HT-29 (cell line): ENCODE measurements at regions not wholly inside any gene's neighbourhood (a gene's known extent, or its start where the extent isn't known, plus 50 kb on each side); places are given as distances from the start of the nearest gene placed in this dataset.
"Not testable (repeated sequence)": the region's sequence is repeated elsewhere in the genome, so short reads cannot be mapped to it uniquely, and the experiment has no call there.

Experiments used
- DNase-seq: peaks from one replicate; pipeline ENCODE4 v3.0.0-alpha.2; 2015; ENCODE audit warnings: low spot score

DNA sequence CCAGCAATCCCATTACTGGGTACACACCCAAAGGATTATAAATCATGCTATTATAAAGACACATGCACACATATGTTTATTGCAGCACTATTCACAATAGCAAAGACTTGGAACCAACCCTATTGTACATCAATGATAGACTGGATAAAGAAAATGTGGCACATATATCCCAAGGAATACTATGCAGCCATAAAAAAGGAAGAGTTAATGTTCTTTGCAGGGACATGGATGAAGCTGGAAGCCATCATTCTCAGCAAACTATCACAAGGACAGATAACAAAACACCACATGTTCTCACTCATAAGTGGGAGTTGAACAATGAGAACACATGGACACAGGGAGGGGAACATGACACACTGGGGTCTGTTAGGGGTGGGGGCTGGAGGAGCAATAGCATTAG lies 177.2 kb upstream of the TBX18 start:
- DNase-seq = not testable (repeated sequence)

DNA sequence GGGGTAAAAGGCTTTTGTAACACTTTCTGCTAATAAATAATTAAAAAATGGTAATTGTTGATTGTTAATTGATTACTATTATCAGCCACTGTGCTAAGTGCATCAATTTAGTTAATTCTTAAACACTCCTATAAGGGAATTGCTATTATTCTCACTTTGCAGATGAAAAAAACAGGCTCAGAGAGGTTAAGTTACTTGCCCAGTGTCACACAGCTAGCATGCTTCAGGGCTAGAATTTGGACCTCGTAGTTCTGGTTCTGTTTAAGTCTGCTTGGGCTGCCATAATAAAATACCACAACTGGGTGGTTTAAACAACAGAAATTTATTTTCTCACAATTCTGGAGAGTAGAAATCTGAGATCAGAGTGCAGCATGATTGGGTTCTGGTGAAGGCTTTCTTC lies 164.8 kb upstream of the TBX18 start:
- no peak for DNase-seq

DNA sequence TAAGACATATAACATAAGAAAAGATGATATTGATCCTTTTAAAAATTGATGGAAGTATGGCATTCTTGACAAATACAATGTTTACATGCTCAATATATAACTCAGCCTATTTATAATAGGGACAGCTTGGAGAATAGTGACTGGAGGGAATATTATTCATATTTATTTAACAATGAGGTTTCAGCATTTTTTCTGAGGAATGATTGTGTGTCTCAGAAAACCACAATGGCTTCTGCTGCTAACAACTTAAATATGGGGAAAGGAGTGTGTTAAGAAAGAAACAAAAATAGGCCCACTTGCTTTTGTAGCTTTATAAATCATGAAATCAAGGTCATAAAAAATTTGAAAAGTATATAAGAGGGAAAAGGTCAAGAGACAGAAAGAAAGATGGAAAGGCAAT lies 163.2 kb upstream of the TBX18 start:
- no peak for DNase-seq

DNA sequence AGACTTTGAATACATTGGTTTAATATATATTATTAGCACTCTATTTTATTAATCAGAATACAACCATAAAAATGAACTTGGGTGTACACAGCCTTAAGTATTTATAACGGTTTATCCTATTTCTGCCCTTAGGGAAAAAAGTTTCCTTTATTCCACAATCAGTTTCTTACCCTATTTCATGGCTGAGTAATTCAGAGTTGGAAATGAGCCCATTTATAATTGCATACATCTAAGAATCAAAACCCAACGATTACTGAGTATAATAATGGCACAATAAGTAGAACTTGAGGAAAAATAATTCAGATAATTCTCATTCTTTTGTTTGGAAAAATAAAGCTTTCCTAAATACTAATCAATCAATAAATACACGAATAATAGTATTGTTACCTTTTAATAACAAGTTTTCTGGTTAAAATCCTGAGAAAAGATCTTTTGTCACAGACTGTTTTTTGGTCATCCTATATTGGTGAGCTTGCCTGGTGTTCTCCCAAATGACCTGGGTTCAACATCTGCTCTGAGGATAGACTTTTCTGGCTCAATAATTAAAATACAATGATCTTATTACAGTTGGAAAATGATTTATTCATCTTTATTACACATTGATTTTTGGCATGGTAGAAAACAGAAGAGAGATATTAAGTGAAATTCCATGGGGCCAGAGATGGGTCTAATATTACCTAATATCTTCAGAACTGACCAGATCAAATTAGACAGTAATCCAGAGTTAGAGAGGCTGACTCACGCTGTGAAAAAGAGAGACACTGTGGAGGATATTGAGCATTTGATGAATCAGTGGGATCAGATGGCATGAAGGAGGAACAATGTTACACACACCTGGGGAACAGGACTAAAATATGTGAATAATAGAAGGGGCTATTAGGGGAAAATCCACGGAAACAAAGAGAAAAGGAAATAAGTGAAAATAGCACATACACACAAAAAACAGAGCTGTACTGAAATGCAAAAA lies 162.1 kb upstream of the TBX18 start:
- no peak for DNase-seq

DNA sequence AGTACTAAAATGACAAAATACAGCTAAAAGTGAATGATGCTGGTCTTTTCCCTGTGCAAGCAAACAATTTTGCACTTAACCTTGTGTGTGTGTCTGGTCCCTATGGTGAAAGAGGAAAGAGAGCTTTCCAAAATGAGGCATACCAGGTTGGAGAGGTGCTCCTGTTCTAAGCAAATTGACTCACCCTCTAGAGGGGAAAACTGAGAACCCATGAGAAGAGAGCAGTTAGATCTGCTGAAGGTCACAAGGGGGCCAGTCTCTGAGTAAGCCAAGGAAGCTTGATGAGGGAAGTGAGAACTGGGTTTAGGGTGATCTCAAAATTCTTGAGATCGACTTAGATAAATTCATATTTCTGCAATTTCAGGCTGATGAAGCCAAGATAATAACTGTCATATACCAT lies 157.5 kb upstream of the TBX18 start:
- DNase-seq = no peak

DNA sequence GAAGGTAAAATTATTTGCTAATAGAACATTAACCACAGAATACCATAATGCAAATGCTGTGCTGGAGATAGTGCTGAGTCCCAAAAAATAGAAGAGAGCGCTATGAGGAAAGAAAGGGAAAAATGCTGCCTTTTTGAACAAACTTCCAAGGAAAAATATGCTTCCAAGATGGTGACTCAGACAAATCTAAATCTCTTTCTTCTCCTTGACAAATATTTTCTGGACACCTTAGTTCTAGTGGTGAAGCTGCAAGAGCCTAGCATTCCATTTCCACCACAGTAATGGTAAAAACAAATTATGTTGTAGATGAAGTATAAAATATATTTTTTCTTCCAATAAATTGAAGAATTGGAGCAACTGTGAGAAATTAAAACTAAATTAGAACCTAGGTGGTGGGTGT lies 155.6 kb upstream of the TBX18 start:
- no peak for DNase-seq

DNA sequence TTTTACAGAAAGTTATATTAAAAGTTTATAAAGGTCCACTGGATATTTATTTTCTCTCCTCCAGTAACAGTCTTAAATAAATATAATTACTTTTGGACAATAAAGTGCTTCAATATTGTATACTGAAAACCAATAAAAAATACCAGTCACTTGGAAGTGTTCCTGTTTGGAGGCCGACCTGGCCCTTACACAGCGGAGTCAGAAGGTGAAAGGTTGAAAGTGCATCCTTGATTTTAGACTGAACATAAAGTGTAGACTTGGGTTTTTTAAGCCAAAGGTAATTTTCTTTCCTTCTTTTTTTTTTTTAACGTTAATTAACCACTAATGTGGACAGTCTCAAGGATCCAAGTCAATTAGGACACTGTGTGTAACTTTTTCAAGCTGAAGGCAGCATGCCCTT lies 152.3 kb upstream of the TBX18 start:
- DNase-seq = no peak

DNA sequence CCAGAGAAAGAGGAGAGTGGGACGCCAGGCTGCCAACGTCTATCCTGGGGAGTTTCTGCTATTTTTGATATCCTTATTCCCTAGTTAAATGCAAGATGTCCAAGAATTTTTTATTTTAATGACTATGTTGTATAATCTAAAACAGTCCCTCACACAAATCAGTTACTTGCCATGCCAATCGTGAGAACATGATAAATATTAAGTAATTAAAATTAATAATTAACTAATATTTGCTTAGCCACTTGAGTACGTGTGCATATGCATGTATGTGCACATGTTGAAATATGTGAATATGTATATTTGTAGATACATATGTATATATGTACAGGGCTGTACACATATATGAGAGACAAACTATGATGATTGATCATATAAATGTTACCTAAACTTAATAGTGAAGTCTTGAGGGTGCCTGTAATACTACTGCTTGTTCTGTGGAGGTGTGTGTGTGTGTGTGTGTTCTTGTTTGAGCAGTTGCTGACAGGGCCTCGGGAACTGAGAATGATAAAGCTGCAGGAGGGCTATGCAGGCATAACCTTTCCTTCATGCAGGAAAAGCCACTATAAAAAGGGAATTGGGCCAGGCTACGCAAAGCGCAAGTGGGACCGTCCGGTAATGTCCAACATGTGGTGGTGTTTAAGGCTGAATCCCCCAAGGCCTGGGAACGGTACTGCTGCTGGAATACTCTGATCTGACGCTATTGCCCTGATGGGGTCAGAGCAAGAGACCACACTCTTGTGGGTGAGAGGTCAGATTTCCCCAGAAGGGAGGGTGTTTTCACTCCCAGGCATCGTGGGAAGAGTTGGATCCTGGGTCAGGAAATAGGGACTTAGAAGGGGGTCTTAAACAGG lies 148.3 kb upstream of the TBX18 start:
- no peak for DNase-seq

DNA sequence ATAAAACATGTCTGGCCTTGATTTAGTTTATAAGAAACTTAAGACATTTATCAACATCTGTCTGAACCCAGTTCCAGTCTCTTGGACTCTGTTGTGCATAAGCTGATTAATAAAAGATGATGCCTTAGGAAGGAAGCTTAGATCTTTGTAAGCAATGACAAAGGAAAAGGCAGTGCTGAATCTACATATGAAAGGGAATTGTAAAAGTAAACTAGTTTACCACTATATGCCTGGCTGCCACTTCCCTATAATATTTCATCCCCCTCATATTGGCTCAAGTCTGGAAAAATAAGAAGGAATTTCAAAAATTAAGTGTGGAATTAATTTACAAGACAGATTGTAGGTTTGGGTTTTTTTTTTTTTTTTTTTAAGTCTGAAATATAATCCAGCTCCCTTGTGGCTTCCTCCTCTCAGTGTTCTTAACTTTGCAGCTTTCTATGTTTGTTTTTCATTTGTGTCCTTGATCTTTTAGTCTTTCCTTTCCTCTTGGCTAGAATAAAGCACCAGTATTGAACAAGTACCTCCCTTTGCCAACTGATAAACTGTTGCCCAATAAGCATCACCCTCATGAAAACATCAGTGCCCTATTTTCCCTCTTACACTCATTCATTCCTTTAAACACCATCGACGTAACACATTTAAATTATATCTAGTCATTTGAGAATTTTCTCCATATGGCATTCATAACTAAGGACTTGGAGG lies 146.7 kb upstream of the TBX18 start:
- DNase-seq = no peak

DNA sequence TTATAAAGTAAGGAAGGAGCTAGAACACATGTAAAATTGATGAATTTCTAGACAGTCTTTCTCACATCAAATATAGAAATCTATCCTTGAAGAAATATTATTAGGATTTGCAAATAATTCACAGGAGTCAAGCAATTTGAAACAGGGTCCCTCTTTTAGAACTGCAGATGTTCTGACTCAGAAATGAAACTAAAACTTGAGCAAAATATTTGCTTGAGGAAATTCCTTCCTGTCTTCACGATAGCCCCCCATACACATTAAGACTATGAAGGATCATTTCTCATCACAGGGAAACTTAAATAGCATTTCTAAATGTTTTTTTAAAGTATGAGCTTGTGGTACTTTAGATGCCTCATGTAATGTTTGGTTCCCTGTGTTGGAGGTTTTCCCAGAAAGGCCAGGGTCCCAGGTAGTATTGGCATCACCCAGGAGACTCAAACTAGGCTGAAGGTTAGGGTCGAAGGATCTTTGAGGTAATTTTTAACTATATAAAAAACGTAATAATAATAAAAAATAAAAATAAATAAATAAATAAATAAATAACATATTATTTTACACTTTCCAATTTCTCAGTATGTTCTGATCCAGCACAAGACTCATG lies 144.0 kb upstream of the TBX18 start:
- no peak for DNase-seq

DNA sequence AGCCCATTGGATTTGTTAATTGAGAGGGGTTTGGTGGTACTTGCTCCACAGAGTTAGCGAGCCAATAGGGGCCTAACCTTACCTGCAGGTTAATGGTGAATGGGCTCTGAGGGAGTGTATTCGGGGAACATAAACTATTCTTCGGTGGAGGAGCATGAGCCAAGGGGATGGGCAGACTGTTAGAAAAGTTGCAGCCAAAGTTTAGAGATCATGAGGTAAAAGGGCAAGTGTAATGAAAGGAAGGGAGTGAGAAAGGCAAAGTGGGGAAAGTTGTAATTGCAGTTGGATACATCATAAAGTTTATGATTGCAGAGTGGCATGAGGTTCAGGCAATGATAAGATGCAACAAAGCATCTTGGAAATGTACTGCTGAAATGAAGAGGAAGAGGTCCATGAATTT lies 142.1 kb upstream of the TBX18 start:
- DNase-seq = no peak

DNA sequence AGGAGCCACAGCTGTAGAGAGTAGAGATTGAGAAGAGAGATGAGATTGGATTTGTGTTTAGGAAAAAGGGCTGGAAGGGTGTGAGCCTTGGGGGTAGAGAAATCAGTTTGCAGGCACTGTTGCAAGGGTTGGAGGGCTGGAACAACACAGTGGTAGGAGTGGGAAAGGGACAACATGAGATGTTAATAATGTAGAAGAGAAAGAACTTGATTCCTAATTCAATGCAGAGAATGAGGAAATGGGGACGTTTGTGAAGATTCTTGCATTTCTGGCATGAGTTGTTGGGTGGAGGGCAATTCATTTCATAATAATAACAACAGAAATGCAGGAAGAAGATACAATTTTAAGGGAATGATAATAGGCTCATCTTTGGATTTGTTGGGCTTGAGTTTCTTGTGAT lies 141.4 kb upstream of the TBX18 start:
- DNase-seq = no peak

DNA sequence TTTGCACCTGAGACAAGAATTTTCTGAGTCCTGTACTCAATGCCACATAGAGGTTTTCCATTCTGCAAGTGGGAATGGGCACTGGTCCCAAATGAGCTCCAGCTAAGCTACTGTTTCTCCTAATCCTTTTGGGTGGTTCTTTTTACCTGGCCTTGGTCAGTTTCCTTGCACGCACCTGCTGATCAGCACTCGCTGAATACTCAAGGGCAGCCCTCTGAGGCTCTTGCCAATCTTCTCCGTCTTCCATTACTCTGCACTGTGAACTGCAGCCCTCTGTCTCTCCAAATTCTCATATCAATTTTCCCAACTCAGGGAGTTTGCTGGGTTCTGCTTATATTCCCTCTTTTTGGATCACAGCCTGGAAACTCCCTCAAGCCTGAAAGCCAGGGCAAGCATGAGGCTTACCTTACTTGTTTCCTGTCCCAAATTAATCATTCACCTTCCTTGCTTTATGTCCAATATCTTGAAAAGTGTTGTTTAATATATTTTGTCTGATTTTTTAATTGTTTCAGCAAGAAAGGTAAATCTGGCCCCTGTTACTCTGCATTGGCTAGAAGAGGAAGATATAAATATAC lies 138.0 kb upstream of the TBX18 start:
- DNase-seq = no peak

DNA sequence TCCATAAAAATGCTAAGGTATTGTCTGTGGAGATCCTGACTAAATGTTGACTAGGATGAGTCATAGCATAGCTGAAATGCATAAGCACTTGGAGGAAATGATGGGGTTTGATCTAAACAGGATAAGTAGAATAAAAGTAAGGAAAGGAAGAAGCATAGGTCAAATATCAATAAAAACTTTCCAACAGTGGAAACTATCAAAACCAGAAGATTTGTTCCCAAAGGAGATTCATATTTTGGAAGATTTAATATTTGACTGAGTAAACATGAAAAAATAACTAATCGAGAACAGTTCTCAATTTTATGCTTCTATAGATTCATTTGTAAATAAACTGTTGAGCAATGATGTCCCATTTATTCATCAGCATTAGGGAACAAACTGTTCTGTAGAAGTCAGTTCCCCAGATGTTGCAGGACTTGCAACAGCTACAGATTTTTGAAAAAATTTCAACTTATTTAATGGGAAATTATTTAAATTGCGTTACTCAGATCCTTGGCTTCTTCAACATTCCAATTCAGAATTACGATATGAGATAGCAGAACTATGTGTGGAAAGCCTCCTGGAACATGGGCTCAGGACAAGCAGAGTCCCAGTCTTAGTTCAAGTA lies 133.7 kb upstream of the TBX18 start:
- DNase-seq = peak; percentile 38

DNA sequence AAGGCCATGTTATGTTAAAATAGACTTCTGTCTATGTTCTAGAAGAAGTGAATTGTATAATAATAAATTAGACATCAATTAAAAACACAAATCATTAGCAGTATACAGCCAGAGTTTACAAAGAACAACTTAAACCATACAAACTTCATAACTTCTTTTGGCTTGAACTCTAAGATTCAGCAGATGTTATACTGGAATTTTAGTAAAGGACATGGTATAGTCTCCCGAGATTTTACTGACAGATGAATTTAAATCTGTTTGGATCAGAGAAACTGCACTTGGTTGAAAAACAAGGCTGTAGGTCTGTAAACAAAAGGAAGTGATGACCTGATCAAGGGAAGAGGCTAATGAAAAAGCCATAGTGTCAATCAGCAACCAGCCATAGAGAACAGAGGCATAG lies 132.6 kb upstream of the TBX18 start:
- no peak for DNase-seq

DNA sequence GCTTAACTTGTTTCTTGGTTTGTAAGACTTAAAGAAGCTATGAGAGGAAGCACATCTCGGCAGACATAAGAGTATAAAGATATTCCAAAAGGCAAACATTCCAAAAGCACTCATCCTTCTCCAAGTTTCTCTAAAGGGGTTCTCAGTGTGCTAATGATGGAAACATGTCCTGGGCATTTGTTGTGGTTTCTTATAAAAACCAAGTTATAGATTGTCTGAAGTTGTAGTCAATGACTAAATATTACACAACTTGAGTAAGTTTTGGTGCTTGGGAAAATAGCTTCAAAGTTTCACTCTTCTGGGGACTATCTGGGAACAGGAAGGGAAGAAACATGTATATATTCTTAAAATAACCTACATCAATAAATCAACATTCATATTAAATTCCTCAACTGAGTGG lies 128.3 kb upstream of the TBX18 start:
- no peak for DNase-seq

DNA sequence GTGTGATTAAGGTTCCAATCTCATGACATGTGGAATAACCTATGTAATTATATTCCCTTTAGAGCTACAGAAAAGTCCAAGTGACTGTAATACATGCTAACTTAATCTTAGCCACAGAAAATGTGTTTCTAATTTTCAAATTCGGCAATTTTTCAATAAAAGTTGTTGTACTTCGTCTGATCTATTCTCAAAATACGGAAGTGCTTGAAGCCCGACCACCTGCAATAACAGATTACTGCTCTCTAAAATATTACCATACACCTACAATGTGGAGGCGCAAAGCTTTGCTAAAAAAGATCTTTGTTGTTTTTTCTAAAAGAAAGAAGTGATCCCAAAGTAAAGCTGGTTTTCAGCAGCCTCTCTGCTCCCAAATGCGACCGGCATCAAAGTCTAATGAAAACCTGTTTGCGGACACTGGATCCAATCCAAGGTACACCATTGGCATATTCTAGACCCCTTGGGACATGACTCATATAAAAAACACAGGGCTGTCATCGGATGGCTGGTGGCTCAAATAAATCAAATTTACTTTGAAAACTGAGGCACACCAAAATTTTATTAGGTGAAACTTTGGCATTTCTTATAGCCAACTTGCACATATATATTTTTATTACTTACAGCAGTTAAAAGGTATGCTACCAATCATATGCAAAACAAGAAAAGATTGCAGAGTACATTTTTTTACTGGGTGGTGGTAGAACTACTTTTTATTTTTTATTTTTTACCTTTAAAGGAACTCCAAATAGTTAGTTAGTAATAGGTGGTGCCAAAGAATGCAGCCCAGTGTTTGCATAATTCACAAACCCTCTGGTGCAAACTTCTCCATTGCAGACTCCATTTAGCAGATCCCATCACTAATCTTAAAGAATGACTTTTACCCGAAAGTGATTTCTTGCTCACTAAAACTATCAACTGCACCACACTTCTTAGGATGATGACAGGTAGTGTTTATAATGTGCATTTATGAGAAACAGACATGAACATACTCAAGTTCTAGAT lies 118.7 kb upstream of the TBX18 start:
- DNase-seq = peak; percentile 55

DNA sequence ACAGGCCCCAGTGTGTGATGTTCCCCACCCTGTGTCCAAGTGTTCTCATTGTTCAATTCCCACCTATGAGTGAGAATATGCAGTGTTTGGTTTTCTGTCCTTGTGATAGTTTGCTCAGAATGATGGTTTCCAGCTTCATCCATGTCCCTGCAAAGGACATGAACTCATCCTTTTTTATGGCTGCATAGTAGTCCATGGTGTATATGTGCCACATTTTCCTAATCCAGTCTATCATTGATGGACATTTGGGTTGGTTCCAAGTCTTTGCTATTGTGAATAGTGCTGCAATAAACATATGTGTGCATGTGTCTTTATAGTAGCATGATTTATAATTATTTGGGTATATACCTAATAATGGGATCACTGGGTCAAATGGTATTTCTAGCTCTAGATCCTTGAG lies 115.0 kb upstream of the TBX18 start:
- not testable (repeated sequence) for DNase-seq

DNA sequence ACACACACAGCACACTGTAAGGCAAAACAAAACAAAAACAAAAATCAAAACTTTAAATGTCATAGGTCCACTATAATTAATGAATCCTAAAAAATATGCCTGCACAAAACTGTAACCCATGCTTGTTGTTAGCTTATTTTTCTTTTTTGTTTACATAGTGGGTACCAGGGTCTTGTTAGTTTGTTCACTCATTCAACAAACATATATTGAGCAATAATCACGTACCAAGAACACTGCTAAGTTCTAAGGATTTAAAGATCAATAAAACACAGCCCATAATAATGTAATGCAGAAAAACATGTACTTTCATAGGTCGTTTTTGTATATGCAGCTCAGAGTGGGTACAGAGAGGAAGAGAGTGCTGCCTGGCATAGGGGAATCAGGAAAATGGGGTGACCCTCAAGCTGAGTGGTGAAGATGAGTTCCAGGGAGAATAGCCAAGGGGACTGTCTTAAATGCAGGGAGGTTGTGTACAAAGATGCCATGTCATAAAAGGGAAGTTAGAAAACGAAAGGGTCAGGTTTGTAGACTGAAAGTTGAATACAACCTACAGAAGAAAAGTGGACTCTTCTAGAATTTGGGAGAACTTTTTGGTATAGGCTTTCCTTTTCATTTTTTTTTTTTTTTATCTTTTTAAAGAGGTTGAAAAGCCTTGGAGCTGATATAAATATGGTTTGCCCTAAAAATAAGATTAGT lies 113.3 kb upstream of the TBX18 start:
- DNase-seq = no peak
